TTC549 (cell line): ENCODE measurements at regions not wholly inside any gene's neighbourhood (a gene's known extent, or its start where the extent isn't known, plus 50 kb on each side); places are given as distances from the start of the nearest gene placed in this dataset.
"Not testable (repeated sequence)": the region's sequence is repeated elsewhere in the genome, so short reads cannot be mapped to it uniquely, and the experiment has no call there.

Source experiments
- FAIRE-seq: peaks from 2 replicates; lab custom pipeline; 2012; peaks lifted over from hg19 to GRCh38; lab: Jason Lieb, UNC

DNA sequence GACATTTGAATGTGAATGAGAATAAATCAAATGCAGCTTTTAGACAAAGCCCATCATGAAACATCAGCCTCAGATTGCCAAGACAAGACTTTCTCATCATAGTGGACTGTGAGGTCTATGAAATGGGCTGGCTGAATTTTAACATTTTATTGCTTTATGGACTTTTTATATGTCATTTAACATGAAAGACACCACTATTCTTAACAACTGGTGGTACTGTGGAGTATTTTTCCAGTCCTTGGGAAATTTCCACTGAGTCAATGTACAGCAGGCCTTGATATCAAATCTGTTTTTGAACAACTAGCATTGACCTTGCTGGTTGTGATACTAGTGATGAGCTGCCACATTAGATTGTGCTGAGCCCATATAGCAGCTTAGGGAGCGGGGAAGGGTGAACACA, 326.6 kb upstream of the CITED2 start:
- no peak for FAIRE-seq

DNA sequence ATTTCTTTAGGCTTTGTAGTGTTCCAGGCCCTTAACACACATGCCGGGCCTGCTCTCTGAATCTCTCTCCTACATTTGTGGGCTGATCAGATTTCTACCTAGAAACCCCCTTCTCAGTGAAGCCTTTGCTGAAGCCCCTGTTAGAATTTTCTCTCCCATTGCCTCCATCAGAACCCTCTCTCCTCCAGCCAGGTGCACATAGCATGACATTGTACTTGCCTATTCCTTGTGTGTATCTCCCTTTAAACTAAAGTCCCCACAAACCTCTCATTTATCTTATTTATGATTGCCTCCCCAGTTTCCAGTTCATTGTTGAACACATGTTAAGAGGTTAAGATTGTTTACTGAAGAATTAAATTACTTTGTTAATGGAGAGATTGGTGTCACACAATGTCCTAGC, 325.5 kb upstream of the CITED2 start:
- no peak for FAIRE-seq

DNA sequence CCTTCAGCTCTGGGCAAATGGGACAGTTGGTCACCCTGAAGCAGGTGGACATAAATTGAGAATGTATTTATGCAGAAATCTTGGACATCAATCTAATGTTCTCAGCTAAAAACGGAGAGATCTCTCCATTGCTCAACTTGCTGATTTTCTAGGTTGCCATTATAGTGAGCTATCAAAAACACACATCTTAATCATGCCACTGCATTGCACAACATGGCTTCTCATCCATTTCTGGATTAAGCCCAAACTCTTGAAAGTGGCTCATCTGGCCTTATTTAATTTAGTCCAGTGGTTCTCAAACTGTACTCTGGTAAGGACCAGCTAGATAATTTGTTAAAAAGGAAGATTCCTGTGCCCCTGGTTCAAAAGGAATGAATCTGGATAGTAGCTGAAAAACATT, 324.9 kb upstream of the CITED2 start:
- no peak for FAIRE-seq

DNA sequence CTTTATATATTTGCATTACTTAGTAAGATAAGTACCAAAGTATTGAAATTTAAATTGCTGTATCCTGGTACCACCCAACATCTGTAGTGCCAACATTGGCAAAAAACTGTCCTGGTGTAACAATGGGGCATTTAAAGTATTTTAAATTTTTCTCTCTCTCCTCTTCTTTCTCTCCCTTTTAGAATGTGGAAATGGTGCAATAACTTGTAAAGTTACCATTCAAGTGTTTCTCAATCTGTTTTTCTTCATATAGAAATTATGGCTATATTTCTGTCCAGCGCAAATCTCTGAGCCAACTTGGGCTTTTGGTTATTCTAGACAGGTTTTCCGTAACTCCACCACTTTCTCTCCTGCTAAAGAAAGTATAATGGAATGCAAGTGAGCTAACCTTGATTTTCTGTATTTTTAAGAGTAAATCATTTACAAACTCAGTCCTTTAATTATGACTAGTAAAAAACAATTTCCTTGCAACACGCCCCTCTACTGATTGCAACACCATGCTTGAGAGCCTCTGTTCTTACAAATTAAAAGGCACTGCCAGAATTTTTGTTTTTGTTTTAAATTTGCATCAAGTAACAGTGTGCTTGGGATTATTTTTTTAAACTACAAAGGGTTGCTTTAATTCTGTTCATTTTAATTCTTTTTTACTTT, 324.2 kb upstream of the CITED2 start:
- FAIRE-seq, result no peak

DNA sequence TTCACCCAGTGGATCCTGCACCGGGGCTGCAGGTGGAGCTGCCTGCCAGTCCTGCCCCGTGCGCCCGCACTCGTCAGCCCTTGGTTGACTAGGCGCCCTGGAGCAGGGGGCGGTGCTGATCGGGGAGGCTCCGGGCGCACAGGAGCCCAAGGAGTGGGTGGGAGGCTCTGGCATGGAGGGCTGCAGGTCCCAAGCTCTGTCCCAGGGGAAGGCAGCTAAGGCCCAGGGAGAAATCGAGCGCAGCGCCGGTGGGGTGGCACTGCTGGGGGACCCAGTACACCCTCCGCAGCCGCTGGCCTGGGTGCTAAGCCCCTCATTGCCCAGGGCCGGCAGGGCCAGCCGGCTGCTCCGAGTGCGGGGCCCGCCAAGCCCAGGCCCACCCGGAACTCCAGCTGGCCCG, 323.4 kb upstream of the CITED2 start:
- not testable (repeated sequence) for FAIRE-seq

DNA sequence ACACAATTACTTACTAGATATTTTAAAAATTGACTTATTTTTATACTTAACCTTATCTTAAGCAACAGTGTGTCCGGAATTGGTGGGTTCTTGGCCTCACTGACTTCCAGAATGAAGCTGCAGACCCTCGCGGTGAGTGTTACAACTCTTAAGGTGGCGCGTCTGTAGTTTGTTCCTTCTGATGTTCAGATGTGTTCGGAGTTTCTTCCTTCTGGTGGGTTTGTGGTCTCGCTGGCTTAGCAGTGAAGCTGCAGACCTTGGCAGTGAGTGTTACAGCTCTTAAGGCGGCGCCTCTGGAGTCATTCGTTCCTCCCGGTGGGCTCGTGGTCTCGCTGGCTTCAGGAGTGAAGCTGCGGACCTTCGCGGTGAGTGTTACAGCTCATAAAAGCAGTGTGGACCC, 322.5 kb upstream of the CITED2 start:
- FAIRE-seq, result not testable (repeated sequence)

DNA sequence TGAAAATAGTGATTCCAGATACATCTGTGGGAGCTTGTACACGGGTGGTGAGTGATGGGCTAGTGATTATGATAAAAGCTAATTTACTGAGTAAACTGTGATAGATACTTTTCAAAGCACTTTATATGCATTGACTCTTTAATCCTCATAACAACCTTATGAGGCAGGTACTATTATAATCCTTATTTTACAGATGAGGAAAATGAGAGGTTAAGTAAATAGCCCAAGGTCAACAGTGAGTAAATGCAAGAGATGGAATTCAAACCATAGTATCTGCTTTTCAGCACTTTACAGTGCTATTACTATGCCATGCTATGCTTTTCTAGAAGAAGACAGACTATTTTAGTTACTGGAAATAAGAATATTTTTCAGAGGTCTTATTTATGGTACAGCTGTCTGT, 320.9 kb upstream of the CITED2 start:
- no peak for FAIRE-seq

DNA sequence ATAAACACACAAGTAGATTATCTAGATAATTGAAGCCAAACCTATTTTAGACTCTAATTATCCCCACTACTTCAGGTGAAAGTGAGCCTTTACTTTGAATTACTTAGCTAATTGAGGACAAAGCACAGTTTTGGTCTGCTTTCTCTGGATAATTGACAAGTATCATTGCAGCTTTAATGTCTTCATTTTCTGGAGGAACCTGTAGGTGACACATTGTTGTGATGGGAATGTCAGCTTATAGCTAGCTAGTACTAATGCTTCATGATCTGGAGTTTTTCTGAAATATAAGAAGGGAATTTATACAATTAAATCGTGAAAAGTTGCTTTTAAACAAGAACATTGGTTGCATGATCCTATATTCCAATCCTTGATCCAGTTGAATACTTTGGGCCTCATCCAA, 319.3 kb upstream of the CITED2 start:
- no peak for FAIRE-seq

DNA sequence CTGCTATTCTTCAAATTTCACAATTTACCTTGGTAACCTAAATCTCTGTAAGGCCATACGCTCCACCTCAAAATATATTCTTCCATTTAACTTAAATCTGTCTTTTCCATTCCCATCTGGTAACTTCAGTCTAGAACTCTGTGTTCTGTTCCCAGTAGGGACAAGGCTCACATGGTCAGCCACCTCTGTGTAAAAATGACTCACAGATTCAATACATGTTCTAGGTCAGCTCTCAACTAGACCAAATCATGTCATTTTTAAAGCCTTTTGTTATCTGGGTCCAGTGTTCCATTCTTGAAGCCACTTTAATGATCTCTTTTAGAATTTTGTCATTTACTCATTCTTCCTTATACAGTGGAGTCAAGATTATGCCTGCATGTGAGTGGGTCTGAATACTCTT, 315.6 kb upstream of the CITED2 start:
- FAIRE-seq, result no peak

DNA sequence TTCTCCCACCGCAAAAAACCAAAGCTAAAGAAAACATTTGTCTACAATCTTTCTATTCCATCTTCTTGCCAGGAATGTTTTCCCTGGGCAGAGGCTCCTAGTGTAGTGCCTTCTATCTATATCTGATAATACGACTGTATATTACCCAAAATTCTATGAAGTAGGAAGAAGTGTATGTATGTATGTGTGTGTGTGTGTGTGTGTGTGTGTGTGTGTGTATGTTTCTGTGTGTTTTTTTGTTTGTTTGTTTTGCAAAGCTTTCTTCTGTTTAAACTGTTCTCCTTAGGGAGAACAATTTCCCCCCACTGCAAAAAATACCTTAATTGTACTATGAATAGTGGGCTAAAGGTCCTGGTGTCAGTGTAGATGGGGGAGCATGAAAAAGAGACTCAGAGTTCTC, 312.6 kb upstream of the CITED2 start:
- FAIRE-seq, result no peak

DNA sequence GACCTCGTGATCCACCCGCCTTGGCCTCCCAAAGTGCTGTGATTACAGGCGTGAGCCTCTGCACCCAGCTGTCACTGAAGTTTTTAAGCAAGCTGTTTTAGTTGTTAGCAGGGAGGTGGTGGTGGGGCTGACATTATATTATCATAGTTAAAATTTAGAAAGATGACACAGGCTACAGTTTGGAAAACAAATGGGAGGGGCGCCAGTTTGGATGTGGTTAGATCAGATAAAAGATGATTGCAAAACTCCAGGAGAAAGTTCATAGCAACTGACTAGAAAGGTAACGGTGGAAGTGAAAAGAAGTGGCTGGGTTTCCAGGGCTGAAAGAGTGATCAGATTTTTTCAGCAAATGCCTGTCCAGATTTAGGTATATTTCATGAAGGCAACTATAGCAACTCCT, 311.9 kb upstream of the CITED2 start:
- no peak for FAIRE-seq

DNA sequence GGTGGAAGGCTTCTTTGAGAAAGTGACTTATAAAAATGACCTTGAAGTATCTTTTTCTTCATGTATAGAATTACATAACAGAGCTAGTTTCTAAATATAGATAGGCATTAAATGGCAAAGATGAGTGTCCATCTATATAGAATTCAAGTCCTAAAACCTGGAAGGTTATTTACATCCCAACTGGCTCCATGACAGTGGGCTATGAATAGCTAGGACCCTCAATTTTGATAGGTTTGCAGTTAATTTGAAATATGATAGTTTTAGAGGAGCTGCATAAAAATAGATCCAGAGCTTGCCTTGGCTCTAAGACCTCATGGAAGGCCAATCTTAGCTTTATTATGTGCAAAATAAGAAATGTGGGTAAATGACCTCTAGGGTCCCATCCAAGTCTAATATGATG, 310.6 kb upstream of the CITED2 start:
- FAIRE-seq, result no peak

DNA sequence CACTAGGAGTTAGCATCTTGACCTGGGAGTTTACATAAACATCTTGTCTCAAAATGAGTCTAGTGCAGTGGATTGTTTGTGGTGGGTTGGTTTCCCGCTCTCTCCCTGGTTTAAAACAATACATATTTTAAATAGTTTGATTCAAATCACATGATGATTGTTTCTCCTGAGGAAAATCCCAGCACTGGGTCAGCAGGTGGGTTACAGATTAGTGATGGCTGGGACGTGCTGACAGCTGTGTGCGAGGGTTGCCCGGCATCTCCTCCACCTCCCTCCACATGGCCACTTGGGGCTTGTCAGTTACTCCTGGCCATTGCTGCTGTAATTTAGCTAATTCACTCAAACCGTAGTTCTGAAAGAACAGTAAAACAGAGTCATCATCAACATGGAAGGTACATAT, 306.4 kb upstream of the CITED2 start:
- no peak for FAIRE-seq

DNA sequence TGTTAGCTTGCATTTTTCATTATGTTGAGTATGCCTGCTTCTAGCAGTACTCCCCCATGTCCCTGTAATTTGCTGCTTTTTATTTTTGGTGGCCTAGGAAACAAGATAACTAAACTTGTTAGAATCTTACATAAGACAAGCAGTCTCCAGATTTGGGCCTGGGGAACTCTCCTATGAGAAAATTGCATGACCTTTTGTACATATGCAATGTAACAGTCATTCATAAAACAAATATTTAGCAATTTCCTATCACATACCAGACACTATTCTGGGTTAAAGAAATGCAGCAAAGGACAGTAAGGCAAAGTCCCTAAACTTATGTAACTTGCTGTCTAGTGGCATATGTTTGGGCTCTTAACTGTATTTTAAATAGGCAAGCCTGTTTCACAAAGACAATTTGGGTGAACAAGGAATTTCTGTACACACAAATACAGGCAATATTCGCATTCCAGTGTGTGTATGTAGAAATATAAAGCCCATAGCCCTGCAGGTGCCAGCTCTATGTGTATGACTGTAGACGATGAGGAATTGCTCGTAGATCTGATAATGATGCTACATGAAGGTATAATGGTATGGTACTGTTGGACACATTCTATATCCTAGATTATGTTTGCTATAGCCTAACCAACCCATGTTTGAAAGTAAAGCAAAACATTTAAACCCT, 305.2 kb upstream of the CITED2 start:
- no peak for FAIRE-seq

DNA sequence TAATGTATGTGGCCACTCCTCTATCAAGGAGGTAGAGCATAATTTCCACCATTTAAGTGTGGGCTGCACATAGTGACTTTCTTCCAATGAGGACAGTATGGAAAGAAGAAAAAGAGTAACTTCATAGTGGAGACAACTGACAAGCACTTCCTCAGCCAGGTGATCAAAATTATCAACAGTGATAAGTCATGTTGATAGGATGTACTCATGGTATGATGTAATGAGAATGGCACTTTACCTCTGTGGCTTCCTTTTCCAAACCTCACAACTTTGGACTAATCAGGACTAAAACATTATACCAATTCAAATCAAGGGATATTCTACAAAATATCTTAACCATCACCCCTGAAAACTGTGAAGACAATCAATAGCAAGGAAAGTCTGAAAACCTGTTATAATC, 302.3 kb upstream of the CITED2 start:
- FAIRE-seq, result no peak

DNA sequence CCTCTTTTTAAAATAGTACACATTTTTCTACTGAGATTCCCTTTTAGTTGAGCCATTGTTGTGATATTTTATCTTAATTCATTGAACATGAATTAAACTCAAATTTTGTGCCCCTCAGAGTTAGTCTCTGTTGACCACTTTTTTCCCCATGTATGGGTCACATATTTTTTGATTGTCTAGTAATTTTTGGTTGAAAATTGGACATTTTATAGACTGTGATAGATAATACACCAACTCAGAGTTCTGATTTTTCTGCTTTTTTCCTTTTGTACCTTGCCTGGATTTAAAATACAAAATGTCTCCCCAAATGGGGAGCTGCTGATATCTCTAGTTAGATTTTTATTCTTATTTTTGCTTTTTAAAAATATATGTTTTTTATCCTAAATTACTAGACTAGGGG, 291.8 kb upstream of the CITED2 start:
- no peak for FAIRE-seq

DNA sequence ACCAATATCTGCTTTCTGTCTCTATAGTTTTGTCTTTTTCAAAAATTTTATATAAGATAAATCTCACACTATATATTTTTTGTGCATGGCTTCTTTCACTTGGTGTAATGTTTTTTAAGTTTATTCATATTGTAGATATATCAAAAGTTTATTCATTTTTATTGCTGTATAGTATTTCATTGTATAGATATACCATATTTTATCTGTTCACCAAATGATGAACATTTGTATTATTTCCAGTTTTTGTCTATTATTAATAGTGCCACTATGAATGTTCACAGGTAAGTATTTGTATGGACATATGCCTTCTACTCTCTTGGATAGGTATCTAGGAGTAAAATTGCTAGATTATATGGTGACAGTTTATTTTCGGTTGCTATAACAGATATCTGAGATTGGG, 289.5 kb upstream of the CITED2 start:
- no peak for FAIRE-seq

DNA sequence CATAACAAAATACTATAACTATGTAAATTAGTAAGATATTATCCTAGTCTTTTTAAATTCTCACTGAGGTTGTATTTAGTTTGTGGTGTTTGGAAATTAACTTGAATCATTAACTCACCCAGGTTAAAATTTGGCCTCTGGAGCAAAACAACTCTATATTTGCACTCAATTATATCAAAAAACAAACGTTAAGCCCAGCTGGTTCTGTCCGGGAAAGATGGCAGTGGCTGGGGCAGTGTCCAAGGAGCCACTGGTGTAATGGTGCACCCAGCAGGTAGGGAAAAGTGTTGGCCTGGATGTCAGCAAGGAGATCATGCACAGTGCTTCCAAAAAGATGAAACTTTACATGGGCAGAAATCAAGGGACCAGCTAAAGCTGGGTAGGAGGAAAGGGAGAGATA, 285.3 kb upstream of the CITED2 start:
- no peak for FAIRE-seq

DNA sequence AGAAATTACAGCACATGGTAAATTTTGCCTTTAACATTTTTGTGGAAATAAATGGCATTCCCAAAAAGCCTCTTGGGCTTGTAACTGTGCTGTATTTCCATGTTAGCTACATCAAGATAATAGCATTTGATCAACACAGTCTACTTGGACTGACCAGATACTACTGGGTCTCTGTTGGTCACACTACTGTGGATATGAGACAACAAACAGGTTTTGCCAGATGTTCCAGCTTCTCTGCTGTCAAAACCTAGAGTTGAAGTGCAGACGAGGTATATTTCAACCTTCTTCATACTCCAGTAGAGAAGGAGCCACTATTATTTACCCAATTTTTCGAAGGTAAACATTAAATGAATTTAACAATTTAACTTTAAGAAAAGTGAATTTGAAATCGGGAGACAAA, 284.7 kb upstream of the CITED2 start:
- no peak for FAIRE-seq

DNA sequence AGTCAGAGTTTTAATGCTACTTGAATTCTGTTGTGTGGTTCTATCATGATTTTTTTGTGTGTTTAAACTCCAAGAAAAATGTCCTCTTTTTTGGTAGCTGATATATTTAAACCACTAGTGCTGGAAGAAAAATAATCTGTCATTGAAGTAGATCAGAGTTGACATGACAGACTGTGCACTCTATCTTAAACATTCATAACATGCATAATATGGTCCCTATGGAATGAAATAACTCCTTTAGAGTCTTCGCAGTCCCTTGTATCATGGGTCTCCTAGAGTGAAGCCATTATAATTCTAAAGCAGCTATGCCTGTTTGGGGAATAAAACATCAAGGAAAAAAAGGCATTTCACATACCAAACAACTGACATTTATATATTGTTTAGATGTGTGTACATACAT, 282.7 kb upstream of the CITED2 start:
- no peak for FAIRE-seq

DNA sequence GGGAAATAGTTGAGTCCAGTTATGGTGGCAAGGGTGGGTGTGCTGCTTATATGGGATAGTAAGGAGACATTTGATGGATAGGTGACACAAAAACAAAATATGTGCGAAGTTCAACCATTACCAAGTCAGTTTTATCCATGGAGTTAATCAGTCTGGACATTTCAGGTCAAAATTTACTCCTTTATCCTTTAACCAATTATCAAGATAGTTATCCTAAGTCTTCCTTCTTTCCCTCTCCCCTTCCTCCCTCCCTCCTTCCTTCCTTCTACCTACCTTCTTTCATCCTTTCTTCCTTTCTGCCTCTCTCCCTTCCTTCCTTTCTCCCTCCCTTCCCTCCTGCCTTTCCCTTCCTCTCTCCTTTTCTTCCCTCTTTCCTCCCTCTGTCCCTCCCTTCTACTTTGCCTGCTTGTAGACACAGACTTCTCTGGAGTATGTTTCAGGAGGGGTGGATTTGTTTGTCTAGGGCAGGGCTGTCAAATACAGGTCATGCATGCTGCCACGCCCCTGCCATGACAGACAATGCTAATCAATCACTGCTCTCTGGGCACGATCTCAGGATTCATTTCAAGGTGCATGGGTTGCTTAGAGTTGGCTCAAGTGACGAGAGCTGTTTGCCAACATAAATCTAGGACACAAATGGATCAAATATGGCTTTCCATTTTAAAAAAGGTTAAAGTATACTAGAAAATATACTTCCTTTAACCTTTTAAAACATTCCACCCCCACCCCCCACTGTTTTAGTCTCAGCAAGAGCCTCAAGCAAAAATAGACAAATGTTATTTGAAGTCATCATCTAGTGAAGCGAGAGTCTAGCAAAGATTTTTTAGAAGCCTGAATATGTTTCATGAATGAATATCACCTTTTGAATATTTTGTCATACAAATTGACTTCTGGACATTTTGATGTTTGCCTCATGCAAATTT, 281.6 kb upstream of the CITED2 start:
- no peak for FAIRE-seq

DNA sequence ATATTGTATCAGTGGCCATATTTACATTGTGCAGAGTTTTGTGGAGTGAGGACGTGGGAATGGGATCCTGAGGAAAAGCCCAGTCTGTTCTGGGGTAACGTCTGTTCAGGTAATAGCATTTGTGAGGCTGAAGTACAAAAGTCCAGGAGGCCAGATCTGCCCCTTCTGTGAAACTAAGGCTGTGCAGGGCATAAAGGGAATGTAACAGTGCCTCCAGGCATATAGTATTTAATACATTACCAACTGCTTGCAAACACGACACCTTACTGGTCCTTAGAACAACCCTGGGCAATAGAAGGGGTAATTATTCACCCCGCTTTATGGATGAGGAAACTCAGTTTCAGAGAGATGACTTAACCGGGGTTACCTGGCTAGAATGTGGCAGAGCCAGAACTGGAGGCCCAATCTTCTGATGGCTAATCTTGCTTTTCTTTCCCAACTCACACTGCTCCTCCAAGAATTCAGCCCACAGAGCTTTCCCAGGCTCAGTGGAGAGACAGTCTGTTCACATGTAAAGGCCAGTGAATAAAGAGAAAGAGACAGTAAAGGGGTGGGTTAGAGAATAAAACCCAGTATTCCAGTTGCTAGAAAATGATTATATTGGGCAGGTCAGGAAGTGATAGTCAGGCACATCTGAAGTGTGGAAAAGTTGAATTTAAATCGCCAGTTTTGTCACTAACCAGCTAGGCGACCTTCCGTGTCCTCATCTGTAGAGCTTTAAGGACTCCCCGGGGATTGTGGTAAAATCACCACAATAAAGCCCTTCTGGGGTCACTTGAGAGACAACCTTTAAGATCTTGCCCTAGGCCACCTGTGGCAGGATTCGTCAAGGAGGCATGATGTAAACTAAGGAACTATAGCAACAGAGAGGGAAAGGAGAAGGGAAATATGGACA, 280.7 kb upstream of the CITED2 start:
- no peak for FAIRE-seq
